ENCODE measurements at regions not wholly inside any gene's neighbourhood (a gene's known extent, or its start where the extent isn't known, plus 50 kb on each side); places are given as distances from the start of the nearest gene placed in this dataset.

DNA sequence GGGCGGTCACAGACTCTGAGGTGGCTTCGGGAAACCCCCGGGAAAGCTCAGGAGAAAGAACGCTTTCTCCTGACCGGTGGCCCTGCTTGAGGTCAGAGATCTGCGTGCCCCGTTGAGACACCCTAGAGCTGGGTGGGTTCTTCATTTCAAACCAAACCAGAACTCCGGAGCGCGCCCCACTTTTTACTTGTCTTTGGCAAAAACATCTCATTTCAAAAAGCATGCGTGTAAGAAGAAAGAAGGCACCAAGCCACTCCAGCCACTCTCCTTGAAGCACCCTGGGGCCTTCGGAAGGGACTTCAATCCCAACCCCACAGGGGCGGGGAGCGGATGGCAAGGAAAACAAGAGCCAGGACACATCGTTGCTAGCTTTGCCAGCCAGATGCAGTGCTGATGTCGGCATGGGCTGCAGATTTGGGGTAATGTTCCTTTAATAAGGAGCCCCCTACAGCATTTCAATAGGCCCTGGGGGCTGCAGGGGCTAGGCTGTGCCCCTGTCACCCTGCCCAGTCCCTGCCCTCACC is 171.7 kb downstream of the ERCC6L2 start:
- Histone ChIP-seq H3K27ac (ENCODE audit: extremely low read depth, low read depth, low read length) (no peak overlapping the region), H3K4me3 (no peak overlapping the region), H3K4me1 (replicated peaks in 1 of 2; ENCODE audit: control insufficient read depth in 2 of 2, insufficient read depth in 2 of 2, low read length in 2 of 2) (peaks cover 0 to 7% of the 10 kb centered on the region in 2 experiments; a peak in 1 of 5 replicates), H3K9ac (ENCODE audit: insufficient read depth in 1 of 2, low read depth in 2 of 2, low read length in 2 of 2) (no peak overlapping the region), H3K4me2 (ENCODE audit: insufficient read depth, low read length) (no peak overlapping the region), H3K9me1 (ENCODE audit: control insufficient read depth, insufficient read depth, low read length) (no peaks in the 10 kb centered on the region), H3K36me3 (ENCODE audit: control insufficient read depth, insufficient read depth, low read length) (no peaks in the 10 kb centered on the region), H3K9me3 (replicated peaks; ENCODE audit: control insufficient read depth, insufficient read depth, low read depth, low read length) (0 out of 2 replicates have a peak, but pooled peaks cover 1% of the 10 kb centered on the region), H3K27me3 (ENCODE audit: control insufficient read depth in 2 of 2, insufficient read depth in 2 of 2, low read length in 2 of 2) (peaks cover 62 to 78% of the 10 kb centered on the region in 2 experiments), H3K79me2 (ENCODE audit: control insufficient read depth, insufficient read depth, low read length) (no peaks in the 10 kb centered on the region), H4K20me1 (replicated peaks; ENCODE audit: control insufficient read depth, insufficient read depth, low read length) (no peaks in the 10 kb centered on the region), H2AFZ (ENCODE audit: low read depth, low read length) (no peak overlapping the region)
- no peak for ATAC-seq
- WGBS (ENCODE audit: insufficient coverage, low coverage, missing lambda C conversion rate) = 5% methylated on average over 15 of the region's 16 CpGs
- POLR2A ChIA-PET = no interaction called here
- FAIRE-seq = no peak
- TF ChIP-seq, protein P1, sequence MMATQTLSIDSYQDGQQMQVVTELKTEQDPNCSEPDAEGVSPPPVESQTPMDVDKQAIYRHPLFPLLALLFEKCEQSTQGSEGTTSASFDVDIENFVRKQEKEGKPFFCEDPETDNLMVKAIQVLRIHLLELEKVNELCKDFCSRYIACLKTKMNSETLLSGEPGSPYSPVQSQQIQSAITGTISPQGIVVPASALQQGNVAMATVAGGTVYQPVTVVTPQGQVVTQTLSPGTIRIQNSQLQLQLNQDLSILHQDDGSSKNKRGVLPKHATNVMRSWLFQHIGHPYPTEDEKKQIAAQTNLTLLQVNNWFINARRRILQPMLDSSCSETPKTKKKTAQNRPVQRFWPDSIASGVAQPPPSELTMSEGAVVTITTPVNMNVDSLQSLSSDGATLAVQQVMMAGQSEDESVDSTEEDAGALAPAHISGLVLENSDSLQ (IDR thresholded peaks at IDR 0.05) = no peak
- TF ChIP-seq TOE1 (IDR thresholded peaks at IDR 0.05; ENCODE audit: borderline replicate concordance) (no peak), TOE1 (CRISPR knock-in tag; IDR thresholded peaks at IDR 0.05; ENCODE audit: borderline replicate concordance, low read depth) (no peak), CREBBP (IDR thresholded peaks at IDR 0.05; ENCODE audit: low read depth, low read length) (no peak), ETV1 (tag; conservative IDR thresholded peaks at IDR 0.05; ENCODE audit: low read depth) (no peak), ZNF232 (CRISPR knock-in tag; IDR thresholded peaks at IDR 0.05) (no peak), TAF7 (tag; IDR thresholded peaks at IDR 0.05) (no peak), ZNF134 (CRISPR knock-in tag; conservative IDR thresholded peaks at IDR 0.05) (no peak), CTBP1 (IDR thresholded peaks at IDR 0.05; ENCODE audit: borderline replicate concordance) (no peak), SMARCC2 (IDR thresholded peaks at IDR 0.05; ENCODE audit: low read depth) (no peak), CXXC5 (CRISPR knock-in tag; IDR thresholded peaks at IDR 0.05) (no peak), ZNF584 (CRISPR knock-in tag; IDR thresholded peaks at IDR 0.05; ENCODE audit: low read depth) (no peak), ELF2 (CRISPR knock-in tag; IDR thresholded peaks at IDR 0.05) (no peak), U2AF1 (optimal IDR thresholded peaks at IDR 0.05; ENCODE audit: low read depth, low read length) (no peak), MEF2A (IDR thresholded peaks at IDR 0.05; ENCODE audit: control insufficient read depth, low read depth, low read length) (no peak), EP400 (IDR thresholded peaks at IDR 0.05) (no peak), ZFP36 (IDR thresholded peaks at IDR 0.05; ENCODE audit: low read depth, low read length, partially characterized antibody) (no peak), MECOM (CRISPR knock-in tag; IDR thresholded peaks at IDR 0.05) (no peak)
- TF ChIP-seq, protein P2, sequence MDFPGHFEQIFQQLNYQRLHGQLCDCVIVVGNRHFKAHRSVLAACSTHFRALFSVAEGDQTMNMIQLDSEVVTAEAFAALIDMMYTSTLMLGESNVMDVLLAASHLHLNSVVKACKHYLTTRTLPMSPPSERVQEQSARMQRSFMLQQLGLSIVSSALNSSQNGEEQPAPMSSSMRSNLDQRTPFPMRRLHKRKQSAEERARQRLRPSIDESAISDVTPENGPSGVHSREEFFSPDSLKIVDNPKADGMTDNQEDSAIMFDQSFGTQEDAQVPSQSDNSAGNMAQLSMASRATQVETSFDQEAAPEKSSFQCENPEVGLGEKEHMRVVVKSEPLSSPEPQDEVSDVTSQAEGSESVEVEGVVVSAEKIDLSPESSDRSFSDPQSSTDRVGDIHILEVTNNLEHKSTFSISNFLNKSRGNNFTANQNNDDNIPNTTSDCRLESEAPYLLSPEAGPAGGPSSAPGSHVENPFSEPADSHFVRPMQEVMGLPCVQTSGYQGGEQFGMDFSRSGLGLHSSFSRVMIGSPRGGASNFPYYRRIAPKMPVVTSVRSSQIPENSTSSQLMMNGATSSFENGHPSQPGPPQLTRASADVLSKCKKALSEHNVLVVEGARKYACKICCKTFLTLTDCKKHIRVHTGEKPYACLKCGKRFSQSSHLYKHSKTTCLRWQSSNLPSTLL (IDR thresholded peaks at IDR 0.05) = no peak
- TF ChIP-seq, protein P3, sequence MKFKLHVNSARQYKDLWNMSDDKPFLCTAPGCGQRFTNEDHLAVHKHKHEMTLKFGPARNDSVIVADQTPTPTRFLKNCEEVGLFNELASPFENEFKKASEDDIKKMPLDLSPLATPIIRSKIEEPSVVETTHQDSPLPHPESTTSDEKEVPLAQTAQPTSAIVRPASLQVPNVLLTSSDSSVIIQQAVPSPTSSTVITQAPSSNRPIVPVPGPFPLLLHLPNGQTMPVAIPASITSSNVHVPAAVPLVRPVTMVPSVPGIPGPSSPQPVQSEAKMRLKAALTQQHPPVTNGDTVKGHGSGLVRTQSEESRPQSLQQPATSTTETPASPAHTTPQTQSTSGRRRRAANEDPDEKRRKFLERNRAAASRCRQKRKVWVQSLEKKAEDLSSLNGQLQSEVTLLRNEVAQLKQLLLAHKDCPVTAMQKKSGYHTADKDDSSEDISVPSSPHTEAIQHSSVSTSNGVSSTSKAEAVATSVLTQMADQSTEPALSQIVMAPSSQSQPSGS (CRISPR knock-in tag; IDR thresholded peaks at IDR 0.05) = no peak
- no peak for DNase-seq (ENCODE audit: extremely low read depth in 1 of 4, low spot score in 3 of 4)
- CTCF ChIA-PET (ENCODE audit: low intra/inter-chr PET ratio) = no interaction called here
- intact Hi-C loops (cut with micrococcal nuclease) (no loop called here), in situ Hi-C loops (cut with MboI) (no loop called here)
- no TSS peak for BruUV-seq (replicated peaks)
